ENCODE measurements at regions not wholly inside any gene's neighbourhood (a gene's known extent, or its start where the extent isn't known, plus 50 kb on each side); places are given as distances from the start of the nearest gene placed in this dataset.
"Not testable (repeated sequence)": the region's sequence is repeated elsewhere in the genome, so short reads cannot be mapped to it uniquely, and the experiment has no call there.

DNA sequence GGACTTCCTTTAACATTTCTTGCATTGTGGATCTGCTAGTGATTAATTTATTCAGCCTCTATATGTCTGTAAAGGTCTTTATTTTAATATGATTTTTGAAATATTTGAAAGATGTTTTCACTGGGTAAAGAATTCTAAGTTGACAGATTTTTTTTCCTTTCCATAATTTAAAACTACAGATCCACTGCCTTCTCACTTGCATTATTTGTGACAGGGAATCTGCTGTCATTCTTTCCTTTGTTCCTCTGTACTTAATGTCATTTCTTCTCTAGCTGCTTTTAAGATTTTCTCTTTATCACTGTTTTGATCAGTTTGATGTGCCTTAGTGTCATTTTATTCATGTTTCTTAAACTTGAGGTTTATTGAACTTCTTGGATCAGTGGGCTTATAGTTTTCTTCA, 159.9 kb downstream of the CYB561 start:
- H3K27ac ChIP-seq, result no peak overlapping the region
- no peaks in the 10 kb centered on the region for H3K36me3 ChIP-seq (ENCODE audit: control insufficient read depth, insufficient read depth, low read length)
- no peaks in the 10 kb centered on the region for H3K27me3 ChIP-seq (ENCODE audit: control insufficient read depth, insufficient read depth, low read length)
- no peak overlapping the region for H3K4me2 ChIP-seq (ENCODE audit: low read length)
- no peak overlapping the region for H2AFZ ChIP-seq
- peaks cover 10% of the 10 kb centered on the region for H3K79me2 ChIP-seq
- H3K9ac ChIP-seq, result no peak overlapping the region
- TF ChIP-seq CTCF (IDR thresholded peaks at IDR 0.05), result no peak
- no peaks in the 10 kb centered on the region for H3K4me1 ChIP-seq
- H3K4me3 ChIP-seq (ENCODE audit: low read depth, low read length), result no peak overlapping the region
- no peaks in the 10 kb centered on the region for H3K9me3 ChIP-seq (ENCODE audit: control insufficient read depth, low read length)

- H3K4me1 ChIP-seq; H3K9ac ChIP-seq; H3K4me2 ChIP-seq (ENCODE audit: low read length); H3K27ac ChIP-seq; H2AFZ ChIP-seq; H3K27me3 ChIP-seq (ENCODE audit: control insufficient read depth, insufficient read depth, low read length); H3K36me3 ChIP-seq (ENCODE audit: control insufficient read depth, insufficient read depth, low read length); H3K9me3 ChIP-seq (ENCODE audit: control insufficient read depth, low read length); H3K4me3 ChIP-seq (ENCODE audit: low read depth, low read length): not testable (repeated sequence)
- H3K79me2 ChIP-seq, result peaks cover 10% of the 10 kb centered on the region
These were observed 159.1 kb downstream of the CYB561 start for GRCh38 chr17:63287006-63287405.

- no peaks in the 10 kb centered on the region for H3K27me3 ChIP-seq (ENCODE audit: control insufficient read depth, insufficient read depth, low read length)
- no peaks in the 10 kb centered on the region for H3K9me3 ChIP-seq (ENCODE audit: control insufficient read depth, low read length)
- no peak overlapping the region for H3K9ac ChIP-seq
- peaks cover 14% of the 10 kb centered on the region for H3K79me2 ChIP-seq
- H3K27ac ChIP-seq, result no peak overlapping the region
- no peak for TF ChIP-seq CTCF (IDR thresholded peaks at IDR 0.05)
- no peak overlapping the region for H3K4me3 ChIP-seq (ENCODE audit: low read depth, low read length)
- no peak overlapping the region for H2AFZ ChIP-seq
- H3K4me1 ChIP-seq, result no peaks in the 10 kb centered on the region
- no peaks in the 10 kb centered on the region for H3K36me3 ChIP-seq (ENCODE audit: control insufficient read depth, insufficient read depth, low read length)
- no peak overlapping the region for H3K4me2 ChIP-seq (ENCODE audit: low read length)
These were observed 156.2 kb downstream of the CYB561 start for GRCh38 chr17:63289931-63290330.

- TF ChIP-seq CTCF (IDR thresholded peaks at IDR 0.05), result no peak
- Histone ChIP-seq H3K9me3 (ENCODE audit: control insufficient read depth, low read length) (no peaks in the 10 kb centered on the region), H2AFZ (no peak overlapping the region), H3K79me2 (peaks cover 13% of the 10 kb centered on the region), H3K4me1 (no peaks in the 10 kb centered on the region), H3K9ac (no peak overlapping the region), H3K27ac (no peak overlapping the region), H3K36me3 (ENCODE audit: control insufficient read depth, insufficient read depth, low read length) (no peaks in the 10 kb centered on the region), H3K4me3 (ENCODE audit: low read depth, low read length) (no peak overlapping the region), H3K27me3 (ENCODE audit: control insufficient read depth, insufficient read depth, low read length) (no peaks in the 10 kb centered on the region), H3K4me2 (ENCODE audit: low read length) (no peak overlapping the region)
These were observed 155.8 kb downstream of the CYB561 start for GRCh38 chr17:63290351-63290750.

DNA sequence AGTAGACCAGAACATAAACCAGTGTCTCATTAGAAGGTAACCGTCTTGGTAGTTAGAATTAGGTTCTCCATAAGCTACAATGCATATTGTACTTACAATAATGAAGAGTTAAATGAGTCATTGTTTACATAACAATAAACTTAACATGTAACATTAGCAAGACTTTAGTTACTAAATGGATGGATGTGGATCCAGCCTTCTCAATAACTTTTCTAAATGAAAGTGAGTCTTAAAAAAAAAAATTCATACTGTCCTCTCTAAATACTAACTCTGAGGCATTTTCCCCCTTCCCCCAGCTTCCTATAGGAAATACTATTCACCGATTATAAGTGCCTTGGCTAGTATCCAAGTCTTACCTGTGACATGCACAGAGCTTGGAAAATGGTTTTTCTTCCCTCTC, 155.3 kb downstream of the CYB561 start:
- H3K79me2 ChIP-seq, result peaks cover 9% of the 10 kb centered on the region
- no peak for TF ChIP-seq CTCF (IDR thresholded peaks at IDR 0.05)
- H2AFZ ChIP-seq, result no peak overlapping the region
- no peak overlapping the region for H3K9ac ChIP-seq
- H3K27me3 ChIP-seq (ENCODE audit: control insufficient read depth, insufficient read depth, low read length), result no peaks in the 10 kb centered on the region
- H3K9me3 ChIP-seq (ENCODE audit: control insufficient read depth, low read length), result no peaks in the 10 kb centered on the region
- H3K4me2 ChIP-seq (ENCODE audit: low read length), result no peak overlapping the region
- no peak overlapping the region for H3K4me3 ChIP-seq (ENCODE audit: low read depth, low read length)
- no peaks in the 10 kb centered on the region for H3K4me1 ChIP-seq
- no peaks in the 10 kb centered on the region for H3K36me3 ChIP-seq (ENCODE audit: control insufficient read depth, insufficient read depth, low read length)
- H3K27ac ChIP-seq, result no peak overlapping the region
